DMS79 treated with DMSO at 0.1 percent for 48 hours (cell line): ENCODE measurements at regions not wholly inside any gene's neighbourhood (a gene's known extent, or its start where the extent isn't known, plus 50 kb on each side); places are given as distances from the start of the nearest gene placed in this dataset.

Experiments used
- DNase-seq: peaks from one replicate; lab custom pipeline; 2025; lab: John Stamatoyannopoulos, UW

GRCh38 chr2:236973343-236973980, 112.2 kb upstream of the COPS8 start:
- peak; percentile 75 for DNase-seq

GRCh38 chr2:236974148-236974547, 111.5 kb upstream of the COPS8 start:
- no peak for DNase-seq

GRCh38 chr2:236974752-236975151, 110.9 kb upstream of the COPS8 start:
- DNase-seq, result no peak

- no peak for DNase-seq
Measured at GRCh38 chr2:236975766-236976165, 109.9 kb upstream of the COPS8 start.

GRCh38 chr2:236976266-236977062, 109.2 kb upstream of the COPS8 start:
- no peak for DNase-seq

- no peak for DNase-seq
Measured at GRCh38 chr2:236977063-236977851, 108.4 kb upstream of the COPS8 start.

GRCh38 chr2:236977852-236978398, 107.8 kb upstream of the COPS8 start:
- DNase-seq, result no peak

GRCh38 chr2:236979664-236980063, 106.0 kb upstream of the COPS8 start:
- no peak for DNase-seq

GRCh38 chr2:236980961-236981360, 104.7 kb upstream of the COPS8 start:
- DNase-seq, result no peak

GRCh38 chr2:236981701-236982485, 103.8 kb upstream of the COPS8 start:
- DNase-seq, result no peak

GRCh38 chr2:236982693-236983455, 102.8 kb upstream of the COPS8 start:
- DNase-seq, result no peak

- no peak for DNase-seq
Measured at GRCh38 chr2:236984046-236984445, 101.6 kb upstream of the COPS8 start.

- peak; percentile 92 for DNase-seq
Measured at GRCh38 chr2:236985761-236986339, 99.8 kb upstream of the COPS8 start.

- peak; percentile 98 for DNase-seq
Measured at GRCh38 chr2:236986524-236987330, 99.0 kb upstream of the COPS8 start.

- peak; percentile 49 for DNase-seq
Measured at GRCh38 chr2:236988216-236988615, 97.5 kb upstream of the COPS8 start.

- peak; percentile 76 for DNase-seq
Measured at GRCh38 chr2:236988690-236989624, 96.7 kb upstream of the COPS8 start.

GRCh38 chr2:236990552-236990951, 95.1 kb upstream of the COPS8 start:
- no peak for DNase-seq

GRCh38 chr2:236991874-236992273, 93.8 kb upstream of the COPS8 start:
- DNase-seq, result no peak

- no peak for DNase-seq
Measured at GRCh38 chr2:236993286-236993685, 92.4 kb upstream of the COPS8 start.
